Endothelial cell of umbilical vein (primary cell): ENCODE measurements at regions not wholly inside any gene's neighbourhood (a gene's known extent, or its start where the extent isn't known, plus 50 kb on each side); places are given as distances from the start of the nearest gene placed in this dataset.

Experiments
- BruUV-seq: library from RNA; stranded (reverse); fragments of 400-500 nt; replicated peaks from 2 replicates; lab custom pipeline; 2021; lab: Mats Ljungman, UMichigan
- CTCF ChIA-PET: fragments of 300-600, 350-600 bp; sonication (Branson Sonifier 250); formaldehyde crosslinking; loops from one replicate; lab custom pipeline; 2021; ENCODE audit warnings: antibody characterized with exemption, inconsistent platforms; lab: Charles Lee
- POLR2A ChIA-PET: fragments of 300-600, 350-600 bp; sonication (Branson Sonifier 250); formaldehyde crosslinking; loops from one replicate; lab custom pipeline; 2021; ENCODE audit warnings: antibody characterized with exemption, inconsistent platforms; lab: Charles Lee
- DNase-seq: peaks from one replicate; pipeline ENCODE4 v3.0.0-alpha.2; 2011; ENCODE audit warnings: low read depth, low spot score
- FAIRE-seq: peaks from 2 replicates; lab custom pipeline; 2011; peaks lifted over from hg19 to GRCh38; lab: Jason Lieb, UNC
- H2AFZ ChIP-seq: 2 replicates; pipeline ENCODE4 v1.6.0; 2012; ENCODE audit warnings: low read depth, low read length, control low read depth, inconsistent platforms
- H3K27ac ChIP-seq: 2 replicates; pipeline ENCODE4 v1.5.1; 2011; ENCODE audit warnings: low read depth, mild to moderate bottlenecking, control low read depth, low read length, moderate library complexity; ENCODE audit not compliant: insufficient read depth
- H3K27me3 ChIP-seq, 2 experiments: 2 replicates each; pipeline versions ENCODE4 v1.6.0 to v1.6.1; 2011; ENCODE audit warnings: low read length in 2 of 2, mixed read lengths in 1 of 2; ENCODE audit not compliant: control insufficient read depth in 2 of 2, insufficient read depth in 2 of 2
- H3K36me3 ChIP-seq, 2 experiments: 2 replicates in 1 of 2; 3 replicates in 1 of 2; pipeline ENCODE4 v1.5.1; 2011; ENCODE audit warnings: low read length in 2 of 2, mild to moderate bottlenecking in 1 of 2, moderate library complexity in 1 of 2; ENCODE audit not compliant: control insufficient read depth in 2 of 2, insufficient read depth in 2 of 2; ENCODE audit errors: extremely low read depth in 1 of 2
- H3K4me1 ChIP-seq: 3 replicates; pipeline ENCODE4 v1.5.1; 2011; ENCODE audit warnings: mild to moderate bottlenecking, low read length; ENCODE audit not compliant: control insufficient read depth, insufficient read depth; ENCODE audit errors: extremely low read depth
- H3K4me2 ChIP-seq: 2 replicates; pipeline ENCODE4 v1.6.1; 2011; ENCODE audit warnings: low read length, control low read depth, mixed read lengths; ENCODE audit not compliant: insufficient read depth
- H3K4me3 ChIP-seq, 3 experiments: fragments of 200-600 bp in 1 of 3; sonication (generic), shearing (Covaris generic) in 1 of 3; replicated peaks in 1 of 3; 2 replicates each; pipeline ENCODE4 v1.5.1; 2011 to 2016; ENCODE audit warnings: control low read depth in 3 of 3, low read length in 3 of 3, mild to moderate bottlenecking in 2 of 3, inconsistent platforms in 1 of 3, low read depth in 1 of 3, moderate library complexity in 1 of 3; ENCODE audit not compliant: insufficient read depth in 1 of 3
- H3K79me2 ChIP-seq: 2 replicates; pipeline ENCODE4 v1.6.0; 2012; ENCODE audit warnings: low read length, inconsistent platforms; ENCODE audit not compliant: control insufficient read depth, insufficient read depth
- H3K9ac ChIP-seq: replicated peaks from 2 replicates; pipeline ENCODE3; 2011; ENCODE audit warnings: low read length, control low read depth; ENCODE audit not compliant: insufficient read depth; ENCODE audit errors: extremely low read depth
- H3K9me1 ChIP-seq: replicated peaks from 3 replicates; pipeline ENCODE4 v1.6.0; 2011; ENCODE audit warnings: mild to moderate bottlenecking, low read length; ENCODE audit not compliant: control insufficient read depth, insufficient read depth; ENCODE audit errors: extremely low read depth
- H3K9me3 ChIP-seq: replicated peaks from 2 replicates; pipeline ENCODE4 v1.5.1; 2012; ENCODE audit warnings: low read length, inconsistent platforms; ENCODE audit not compliant: control insufficient read depth, insufficient read depth
- H4K20me1 ChIP-seq: replicated peaks from 2 replicates; pipeline ENCODE3; 2011; ENCODE audit warnings: mild to moderate bottlenecking, low read length; ENCODE audit not compliant: control insufficient read depth, insufficient read depth; ENCODE audit errors: extremely low read depth
- EZH2 ChIP-seq: IDR thresholded peaks from 2 replicates; pipeline ENCODE4 v1.6.1; 2012; ENCODE audit warnings: borderline replicate concordance, low read depth, mild to moderate bottlenecking, moderate library complexity, low read length, inconsistent platforms; ENCODE audit not compliant: severe bottlenecking
- FOS ChIP-seq: IDR thresholded peaks from 2 replicates; pipeline ENCODE4 v1.6.1; 2011; ENCODE audit warnings: mild to moderate bottlenecking, low read length, moderate library complexity, borderline replicate concordance; ENCODE audit not compliant: insufficient read depth
- GATA2 ChIP-seq: IDR thresholded peaks from 2 replicates; pipeline ENCODE4 v1.7.0; 2011; ENCODE audit warnings: low read depth, mild to moderate bottlenecking, moderate library complexity, mixed read lengths, low read length; ENCODE audit not compliant: insufficient read length, insufficient read depth
- JUN ChIP-seq: IDR thresholded peaks from 2 replicates; pipeline ENCODE4 v1.6.1; 2011; ENCODE audit warnings: borderline replicate concordance, low read depth; ENCODE audit not compliant: insufficient read length, insufficient read depth
- MYC ChIP-seq: IDR thresholded peaks from one replicate; pipeline ENCODE4 v1.6.1; 2011; ENCODE audit warnings: mild to moderate bottlenecking, low read depth, low read length
- POLR2A ChIP-seq: IDR thresholded peaks from 2 replicates; pipeline ENCODE4 v1.6.1; 2012; ENCODE audit warnings: low read depth, mild to moderate bottlenecking, control low read depth, low read length
- POLR2AphosphoS5 ChIP-seq: IDR thresholded peaks from 2 replicates; pipeline ENCODE4 v1.6.1; 2012; ENCODE audit warnings: low read depth, mild to moderate bottlenecking, control low read depth, low read length, moderate library complexity; ENCODE audit not compliant: insufficient read depth
- dilution Hi-C: fragments of 300-500 bp; cut with MboI; formaldehyde crosslinking; loops from one replicate; pipeline ENCODE4 v1.15.0; 2019; ENCODE audit warnings: low sequenced_read_pairs; ENCODE audit not compliant: extremely low pct_ligation_motif_present
- intact Hi-C: fragments of 100-400 bp; cut with micrococcal nuclease; formaldehyde crosslinking; loops from one replicate; pipeline ENCODE4 v1.10.0; 2022
- TF ChIP-seq, protein P1 (sequence below): IDR thresholded peaks from 2 replicates; pipeline ENCODE4 v1.6.1; 2011; ENCODE audit not compliant: insufficient read depth, insufficient read length
- TF ChIP-seq, protein P2 (sequence below), 2 donors: IDR thresholded peaks; 1 replicate in 1 of 2; 2 replicates in 1 of 2; pipeline ENCODE4 v1.5.1; 2011; ENCODE audit warnings: low read length in 2 of 2, mild to moderate bottlenecking in 2 of 2, moderate library complexity in 2 of 2, control low read depth in 1 of 2, inconsistent platforms in 1 of 2, low read depth in 1 of 2; ENCODE audit not compliant: insufficient read depth in 1 of 2; ENCODE audit errors: extremely low read depth in 1 of 2

DNA sequence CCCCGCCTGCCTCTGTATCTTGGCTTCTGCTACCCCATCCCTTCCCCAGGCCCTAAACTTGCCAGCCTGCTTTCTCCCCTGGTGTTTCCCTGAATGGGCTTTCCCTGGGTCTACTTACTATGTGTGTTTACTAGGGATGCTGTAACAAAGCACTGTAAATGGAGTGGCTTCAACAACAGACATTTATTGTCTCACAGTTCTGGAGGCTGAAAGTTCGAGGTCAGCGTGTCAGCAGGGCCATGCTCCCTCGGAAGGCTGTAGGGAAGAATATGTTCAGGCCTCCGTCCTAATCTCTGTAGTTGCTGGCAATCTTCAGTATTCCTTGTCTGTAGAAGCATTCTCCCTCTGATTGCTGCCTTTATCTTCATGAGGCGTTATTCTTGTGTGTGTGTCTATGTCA is 113.6 kb downstream of the DDX1 start:
- H3K36me3 ChIP-seq, result no peaks in the 10 kb centered on the region
- no peaks in the 10 kb centered on the region for H3K9me3 ChIP-seq
- no peak overlapping the region for H3K27ac ChIP-seq
- intact Hi-C loops (no loop called here), dilution Hi-C loops (no loop called here)
- H3K27me3 ChIP-seq, result no peaks in the 10 kb centered on the region
- TF ChIP-seq EZH2, result no peak
- TF ChIP-seq MYC, result no peak
- no peak for TF ChIP-seq FOS
- no peak for TF ChIP-seq POLR2AphosphoS5
- no peak for TF ChIP-seq JUN
- no peak for TF ChIP-seq POLR2A
- TF ChIP-seq GATA2, result no peak
- TF ChIP-seq, protein P1, sequence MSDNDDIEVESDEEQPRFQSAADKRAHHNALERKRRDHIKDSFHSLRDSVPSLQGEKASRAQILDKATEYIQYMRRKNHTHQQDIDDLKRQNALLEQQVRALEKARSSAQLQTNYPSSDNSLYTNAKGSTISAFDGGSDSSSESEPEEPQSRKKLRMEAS, result no peak
- TF ChIP-seq, protein P2, sequence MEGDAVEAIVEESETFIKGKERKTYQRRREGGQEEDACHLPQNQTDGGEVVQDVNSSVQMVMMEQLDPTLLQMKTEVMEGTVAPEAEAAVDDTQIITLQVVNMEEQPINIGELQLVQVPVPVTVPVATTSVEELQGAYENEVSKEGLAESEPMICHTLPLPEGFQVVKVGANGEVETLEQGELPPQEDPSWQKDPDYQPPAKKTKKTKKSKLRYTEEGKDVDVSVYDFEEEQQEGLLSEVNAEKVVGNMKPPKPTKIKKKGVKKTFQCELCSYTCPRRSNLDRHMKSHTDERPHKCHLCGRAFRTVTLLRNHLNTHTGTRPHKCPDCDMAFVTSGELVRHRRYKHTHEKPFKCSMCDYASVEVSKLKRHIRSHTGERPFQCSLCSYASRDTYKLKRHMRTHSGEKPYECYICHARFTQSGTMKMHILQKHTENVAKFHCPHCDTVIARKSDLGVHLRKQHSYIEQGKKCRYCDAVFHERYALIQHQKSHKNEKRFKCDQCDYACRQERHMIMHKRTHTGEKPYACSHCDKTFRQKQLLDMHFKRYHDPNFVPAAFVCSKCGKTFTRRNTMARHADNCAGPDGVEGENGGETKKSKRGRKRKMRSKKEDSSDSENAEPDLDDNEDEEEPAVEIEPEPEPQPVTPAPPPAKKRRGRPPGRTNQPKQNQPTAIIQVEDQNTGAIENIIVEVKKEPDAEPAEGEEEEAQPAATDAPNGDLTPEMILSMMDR (IDR thresholded peaks at IDR 0.05; ENCODE audit: extremely low read depth in 1 of 2, insufficient read depth in 1 of 2, low read depth in 1 of 2, low read length in 2 of 2), result no peak
- POLR2A ChIA-PET, result no interaction called here
- no TSS peak for BruUV-seq
- no peak for FAIRE-seq
- no peak overlapping the region for H3K4me3 ChIP-seq
- H3K9me1 ChIP-seq, result no peaks in the 10 kb centered on the region
- H3K9ac ChIP-seq, result no peak overlapping the region
- H3K4me1 ChIP-seq, result peaks cover 46% of the 10 kb centered on the region
- no peaks in the 10 kb centered on the region for H4K20me1 ChIP-seq
- CTCF ChIA-PET, result no interaction called here
- no peak overlapping the region for H3K4me2 ChIP-seq
- H3K79me2 ChIP-seq, result no peaks in the 10 kb centered on the region
- H2AFZ ChIP-seq, result no peak overlapping the region
- no peak for DNase-seq
